OCI-LY7 (cell line): ENCODE measurements at regions not wholly inside any gene's neighbourhood (a gene's known extent, or its start where the extent isn't known, plus 50 kb on each side); places are given as distances from the start of the nearest gene placed in this dataset.

ENCODE experiments used
- EZH2phosphoT487 ChIP-seq: fragments of 200-600 bp; sonication (generic); IDR thresholded peaks from 2 replicates; pipeline ENCODE4 v1.6.1; 2018; ENCODE audit warnings: low read depth, borderline replicate concordance, mild to moderate bottlenecking, mixed run types, antibody characterized with exemption, low read length, moderate library complexity, mixed read lengths
- TF ChIP-seq, protein P1 (sequence below): fragments of 200-600 bp; sonication (generic); conservative IDR thresholded peaks from 2 replicates; pipeline ENCODE4 v1.5.1; 2014; ENCODE audit warnings: mild to moderate bottlenecking, antibody characterized with exemption, low read length, moderate library complexity, mixed read lengths

DNA sequence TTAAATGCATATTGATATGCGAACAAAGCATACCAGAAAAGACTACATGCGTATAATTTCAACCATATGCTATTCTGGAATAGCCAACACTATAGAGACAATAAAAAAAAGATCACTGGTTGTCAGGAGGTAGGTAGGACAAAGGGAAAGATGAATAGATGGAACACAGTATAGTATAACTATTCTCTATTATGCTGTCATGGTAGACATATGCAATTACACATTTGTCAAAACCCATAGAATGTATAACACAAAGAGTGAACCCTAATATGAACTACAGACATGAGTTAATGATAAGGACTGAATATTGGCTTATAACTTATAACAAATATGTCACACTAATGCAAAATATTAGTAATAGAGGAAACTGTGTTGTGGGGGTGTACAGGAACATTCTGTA lies 460.8 kb downstream of the TAF11L14 start:
- TF ChIP-seq, protein P1, sequence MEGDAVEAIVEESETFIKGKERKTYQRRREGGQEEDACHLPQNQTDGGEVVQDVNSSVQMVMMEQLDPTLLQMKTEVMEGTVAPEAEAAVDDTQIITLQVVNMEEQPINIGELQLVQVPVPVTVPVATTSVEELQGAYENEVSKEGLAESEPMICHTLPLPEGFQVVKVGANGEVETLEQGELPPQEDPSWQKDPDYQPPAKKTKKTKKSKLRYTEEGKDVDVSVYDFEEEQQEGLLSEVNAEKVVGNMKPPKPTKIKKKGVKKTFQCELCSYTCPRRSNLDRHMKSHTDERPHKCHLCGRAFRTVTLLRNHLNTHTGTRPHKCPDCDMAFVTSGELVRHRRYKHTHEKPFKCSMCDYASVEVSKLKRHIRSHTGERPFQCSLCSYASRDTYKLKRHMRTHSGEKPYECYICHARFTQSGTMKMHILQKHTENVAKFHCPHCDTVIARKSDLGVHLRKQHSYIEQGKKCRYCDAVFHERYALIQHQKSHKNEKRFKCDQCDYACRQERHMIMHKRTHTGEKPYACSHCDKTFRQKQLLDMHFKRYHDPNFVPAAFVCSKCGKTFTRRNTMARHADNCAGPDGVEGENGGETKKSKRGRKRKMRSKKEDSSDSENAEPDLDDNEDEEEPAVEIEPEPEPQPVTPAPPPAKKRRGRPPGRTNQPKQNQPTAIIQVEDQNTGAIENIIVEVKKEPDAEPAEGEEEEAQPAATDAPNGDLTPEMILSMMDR = no peak
- no peak for TF ChIP-seq EZH2phosphoT487
